Iris pigment epithelial cell (primary cell): ENCODE measurements at regions not wholly inside any gene's neighbourhood (a gene's known extent, or its start where the extent isn't known, plus 50 kb on each side); places are given as distances from the start of the nearest gene placed in this dataset.
"Not testable (repeated sequence)": the region's sequence is repeated elsewhere in the genome, so short reads cannot be mapped to it uniquely, and the experiment has no call there.

Experiments
- DNase-seq: peaks from one replicate; pipeline ENCODE4 v3.0.0-alpha.2; 2011; ENCODE audit warnings: low read depth

GRCh38 chrX:140337263-140337662 is 167.6 kb downstream of the SOX3 start:
- no peak for DNase-seq

GRCh38 chrX:140318296-140318695 is 186.6 kb downstream of the SOX3 start:
- DNase-seq, result peak; percentile 6

- no peak for DNase-seq
Observed at GRCh38 chrX:140317462-140317861, 187.4 kb downstream of the SOX3 start.

- peak; percentile 14 for DNase-seq
Observed at GRCh38 chrX:140298960-140299825, 205.7 kb downstream of the SOX3 start.

GRCh38 chrX:140297273-140297672 is 207.6 kb downstream of the SOX3 start:
- no peak for DNase-seq

- no peak for DNase-seq
Observed at GRCh38 chrX:140292961-140293360, 211.9 kb downstream of the SOX3 start.

- no peak for DNase-seq
Observed at GRCh38 chrX:140292188-140292587, 212.7 kb downstream of the SOX3 start.

GRCh38 chrX:140274811-140275525 is 229.9 kb downstream of the SOX3 start:
- peak; percentile 38 for DNase-seq

- no peak for DNase-seq
Observed at GRCh38 chrX:140273921-140274320, 230.9 kb downstream of the SOX3 start.

GRCh38 chrX:140250391-140250790 is 254.5 kb downstream of the SOX3 start:
- no peak for DNase-seq

- no peak for DNase-seq
Observed at GRCh38 chrX:140249088-140249487, 255.8 kb downstream of the SOX3 start.

- DNase-seq, result no peak
Observed at GRCh38 chrX:140229191-140229590, 263.9 kb upstream of the CXorf66 start.

- DNase-seq, result not testable (repeated sequence)
Observed at GRCh38 chrX:140226037-140226436, 260.7 kb upstream of the CXorf66 start.

GRCh38 chrX:140215894-140216293 is 250.6 kb upstream of the CXorf66 start:
- not testable (repeated sequence) for DNase-seq

- DNase-seq, result not testable (repeated sequence)
Observed at GRCh38 chrX:140214518-140214917, 249.2 kb upstream of the CXorf66 start.

- no peak for DNase-seq
Observed at GRCh38 chrX:140206657-140207056, 241.3 kb upstream of the CXorf66 start.

- DNase-seq, result no peak
Observed at GRCh38 chrX:140190441-140191108, 225.3 kb upstream of the CXorf66 start.

- DNase-seq, result peak; percentile 72
Observed at GRCh38 chrX:140180585-140180984, 215.3 kb upstream of the CXorf66 start.

GRCh38 chrX:140177821-140178220 is 212.5 kb upstream of the CXorf66 start:
- DNase-seq, result no peak

- no peak for DNase-seq
Observed at GRCh38 chrX:140172401-140172800, 207.1 kb upstream of the CXorf66 start.

- no peak for DNase-seq
Observed at GRCh38 chrX:140167551-140167950, 202.2 kb upstream of the CXorf66 start.

GRCh38 chrX:140165849-140166248 is 200.5 kb upstream of the CXorf66 start:
- DNase-seq, result no peak

- no peak for DNase-seq
Observed at GRCh38 chrX:140164391-140164790, 199.1 kb upstream of the CXorf66 start.
